Naive B cell (primary cell): ENCODE measurements at regions not wholly inside any gene's neighbourhood (a gene's known extent, or its start where the extent isn't known, plus 50 kb on each side); places are given as distances from the start of the nearest gene placed in this dataset.

Source experiments
- ATAC-seq, 2 donors: fragments of 150-1000 bp; cut with Tn5 transposase; 2 replicates each; pipeline ENCODE4 v1.10.0; 2021; ENCODE audit warnings: low read depth in 2 of 2, mild to moderate bottlenecking in 2 of 2, moderate library complexity in 2 of 2
- DNase-seq: peaks from one replicate; pipeline ENCODE4 v3.0.0; 2022
- H3K27ac Mint-ChIP-seq, 6 donors: one replicate each; pipeline ENCODE4 v1.8.0; 2020 to 2022; ENCODE audit warnings: mild to moderate bottlenecking in 6 of 6, mixed read lengths in 6 of 6, moderate library complexity in 5 of 6, inconsistent platforms in 2 of 6
- H3K27me3 Mint-ChIP-seq, 3 donors: one replicate each; pipeline ENCODE4 v1.8.0; 2021 to 2022; ENCODE audit warnings: mixed read lengths in 3 of 3, mild to moderate bottlenecking in 1 of 3
- H3K36me3 Mint-ChIP-seq, 2 donors: one replicate each; pipeline ENCODE4 v1.8.0; 2020 to 2022; ENCODE audit warnings: mixed read lengths in 2 of 2, inconsistent platforms in 1 of 2, mild to moderate bottlenecking in 1 of 2
- H3K4me1 Mint-ChIP-seq, 3 donors: one replicate each; pipeline ENCODE4 v1.8.0; 2020 to 2022; ENCODE audit warnings: mixed read lengths in 3 of 3, inconsistent platforms in 1 of 3, mild to moderate bottlenecking in 1 of 3, moderate library complexity in 1 of 3
- H3K4me3 Mint-ChIP-seq, 8 donors: one replicate each; pipeline ENCODE4 v1.8.0; 2020 to 2022; ENCODE audit warnings: mild to moderate bottlenecking in 8 of 8, mixed read lengths in 8 of 8, moderate library complexity in 8 of 8, inconsistent platforms in 2 of 8
- H3K9me3 Mint-ChIP-seq, 7 donors: one replicate each; pipeline ENCODE4 v1.8.0; 2020 to 2022; ENCODE audit warnings: mixed read lengths in 7 of 7, mild to moderate bottlenecking in 5 of 7, inconsistent platforms in 2 of 7, moderate library complexity in 1 of 7

DNA sequence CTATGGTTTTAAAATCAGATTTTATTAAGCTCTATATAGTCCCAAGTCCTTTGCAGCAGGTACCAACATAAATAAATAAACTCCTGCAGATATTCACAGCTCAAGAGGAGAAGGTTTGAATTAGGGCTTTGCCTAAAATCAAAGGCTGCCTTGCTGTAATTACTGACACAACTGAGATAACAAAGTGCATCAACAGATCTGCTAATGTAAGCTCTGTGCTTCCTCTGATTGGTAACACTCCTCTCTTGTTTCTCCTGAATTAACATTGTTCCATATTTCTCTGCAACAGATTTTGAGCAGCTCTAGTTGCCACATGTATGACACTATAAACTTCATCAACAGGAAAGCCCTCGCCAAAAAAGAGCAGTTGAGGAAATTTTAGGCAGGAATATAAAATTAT lies 193.6 kb downstream of the SLC39A8 start:
- no peak overlapping the region for H3K4me3 Mint-ChIP-seq
- H3K27me3 Mint-ChIP-seq: no peaks in the 10 kb centered on the region
- ATAC-seq: no peak

DNA sequence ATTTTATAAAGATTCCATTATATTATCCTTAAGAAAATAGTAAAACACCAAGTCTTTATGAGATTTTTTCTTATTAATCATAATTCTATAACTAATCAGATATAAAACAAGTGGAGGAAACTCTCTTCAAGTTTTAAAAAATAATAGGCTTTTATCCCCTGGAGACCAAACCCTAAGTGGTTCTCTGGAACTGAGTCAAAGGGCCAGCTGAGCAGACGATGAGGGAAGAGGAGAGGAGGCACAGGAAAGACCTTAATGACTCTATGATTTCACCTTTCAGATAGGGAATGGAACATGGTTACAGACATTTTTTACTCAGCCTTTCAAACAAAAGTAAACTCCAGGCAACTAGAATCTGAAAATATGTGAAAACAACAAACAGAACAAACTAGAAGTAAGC lies 201.8 kb downstream of the SLC39A8 start:
- DNase-seq (no peak), ATAC-seq (no peak)
- H3K27me3 Mint-ChIP-seq: no peaks in the 10 kb centered on the region
- no peaks in the 10 kb centered on the region for H3K36me3 Mint-ChIP-seq
- no peaks in the 10 kb centered on the region for H3K4me1 Mint-ChIP-seq
- no peak overlapping the region for H3K27ac Mint-ChIP-seq
- H3K9me3 Mint-ChIP-seq: peaks cover 0 to 4% (median 0%) of the 10 kb centered on the region in 7 donors
- no peak overlapping the region for H3K4me3 Mint-ChIP-seq

More for the DNA sequence above, 193.6 kb downstream of the SLC39A8 start:
- no peaks in the 10 kb centered on the region for H3K9me3 Mint-ChIP-seq
- no peaks in the 10 kb centered on the region for H3K36me3 Mint-ChIP-seq
- H3K27ac Mint-ChIP-seq: no peak overlapping the region
- DNase-seq: no peak
- no peaks in the 10 kb centered on the region for H3K4me1 Mint-ChIP-seq

DNA sequence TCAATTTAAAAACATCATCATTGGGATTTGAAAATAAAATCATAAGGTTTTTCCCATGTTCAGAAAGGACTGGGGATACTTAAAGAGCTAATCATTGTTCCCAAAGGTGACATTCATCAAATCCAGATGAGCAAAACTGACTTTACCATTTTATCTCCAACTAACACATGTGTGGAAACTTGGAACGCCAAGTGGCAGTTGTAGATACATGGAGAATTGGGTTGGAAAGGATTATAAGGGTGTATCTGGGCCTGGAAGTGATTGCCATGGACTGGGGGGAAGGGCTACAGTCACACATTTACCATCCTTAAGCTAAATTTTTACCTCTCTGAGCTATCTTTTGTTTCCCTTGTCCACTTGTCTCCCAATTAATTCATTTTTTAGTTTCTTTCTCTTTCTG lies 203.4 kb downstream of the SLC39A8 start:
- DNase-seq: no peak

DNA sequence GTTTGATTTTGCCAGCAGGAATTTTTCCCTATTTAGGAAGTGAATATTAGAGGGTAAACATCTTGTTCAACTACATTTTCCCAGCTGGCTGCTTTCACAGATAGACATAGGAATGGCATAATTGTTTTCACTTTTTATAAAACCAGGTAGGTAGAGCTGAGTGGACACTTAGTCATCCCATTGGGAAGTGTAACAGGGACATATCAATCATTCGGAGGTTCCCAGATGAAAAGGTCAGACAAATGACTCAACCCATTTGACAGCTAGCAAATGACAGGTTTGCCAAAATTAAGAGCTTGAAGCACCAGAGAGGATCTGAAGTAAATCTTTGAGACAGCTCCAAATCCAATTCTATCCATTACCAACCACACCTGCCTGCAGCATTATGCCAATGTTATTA lies 205.3 kb downstream of the SLC39A8 start:
- Mint-ChIP-seq H3K36me3 (no peaks in the 10 kb centered on the region), H3K4me3 (no peak overlapping the region), H3K27me3 (no peaks in the 10 kb centered on the region), H3K27ac (no peak overlapping the region), H3K9me3 (peaks cover 0 to 4% (median 0%) of the 10 kb centered on the region in 7 donors), H3K4me1 (no peaks in the 10 kb centered on the region)
- no peak for DNase-seq
- ATAC-seq: no peak

More for the DNA sequence above, 203.4 kb downstream of the SLC39A8 start:
- Mint-ChIP-seq H3K27ac (no peak overlapping the region), H3K27me3 (no peaks in the 10 kb centered on the region), H3K36me3 (no peaks in the 10 kb centered on the region), H3K4me1 (no peaks in the 10 kb centered on the region), H3K4me3 (no peak overlapping the region), H3K9me3 (peaks cover 0 to 4% (median 0%) of the 10 kb centered on the region in 7 donors)
- ATAC-seq: no peak

DNA sequence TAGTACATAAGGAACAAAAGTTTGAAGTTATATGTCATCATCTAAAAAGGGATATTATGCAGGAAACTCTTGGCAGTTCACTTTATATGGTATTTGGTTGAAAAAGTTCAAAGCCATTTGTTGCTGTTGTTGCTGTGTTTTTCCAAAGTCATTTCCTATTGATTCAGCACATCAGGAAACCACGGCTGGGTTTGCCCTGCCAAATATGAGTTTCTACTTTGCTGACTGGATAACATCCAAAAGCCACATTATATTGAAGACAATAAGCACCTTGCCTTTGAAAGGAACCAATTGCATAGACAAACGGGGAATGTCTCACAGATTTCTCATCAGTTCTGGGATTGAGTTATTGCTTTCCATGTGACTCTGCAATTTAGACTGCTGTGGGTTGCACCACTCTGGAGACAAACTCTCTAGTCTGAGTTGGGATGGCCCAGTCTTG lies 206.1 kb downstream of the SLC39A8 start:
- DNase-seq: no peak
- Mint-ChIP-seq H3K36me3 (no peaks in the 10 kb centered on the region), H3K4me3 (no peak overlapping the region), H3K27me3 (no peaks in the 10 kb centered on the region), H3K4me1 (no peaks in the 10 kb centered on the region), H3K27ac (no peak overlapping the region), H3K9me3 (peaks cover 0 to 4% (median 0%) of the 10 kb centered on the region in 7 donors)
- ATAC-seq: no peak

DNA sequence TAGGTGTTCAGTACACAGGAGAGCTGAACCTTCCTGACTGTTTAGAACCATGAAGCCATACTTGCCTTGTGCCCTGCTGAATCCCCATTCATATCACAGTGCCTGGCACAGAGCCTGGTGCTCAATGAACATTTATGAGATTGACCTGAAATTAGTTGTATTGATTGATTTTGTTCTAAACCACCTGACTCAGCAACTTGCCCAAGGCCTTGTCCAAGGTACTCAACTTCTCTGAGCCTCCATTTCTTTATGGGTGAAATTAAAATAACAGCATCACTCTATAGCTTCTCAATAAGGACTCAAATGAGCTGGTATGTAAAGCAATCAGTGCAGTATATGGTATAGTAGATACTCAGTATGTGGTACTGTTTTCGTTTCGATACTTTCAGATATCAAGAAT lies 208.1 kb downstream of the SLC39A8 start:
- ATAC-seq: no peak
- no peaks in the 10 kb centered on the region for H3K9me3 Mint-ChIP-seq
- H3K36me3 Mint-ChIP-seq: no peaks in the 10 kb centered on the region
- no peak overlapping the region for H3K4me3 Mint-ChIP-seq
- H3K4me1 Mint-ChIP-seq: no peaks in the 10 kb centered on the region
- DNase-seq: no peak
- H3K27me3 Mint-ChIP-seq: no peaks in the 10 kb centered on the region
- H3K27ac Mint-ChIP-seq: no peak overlapping the region

DNA sequence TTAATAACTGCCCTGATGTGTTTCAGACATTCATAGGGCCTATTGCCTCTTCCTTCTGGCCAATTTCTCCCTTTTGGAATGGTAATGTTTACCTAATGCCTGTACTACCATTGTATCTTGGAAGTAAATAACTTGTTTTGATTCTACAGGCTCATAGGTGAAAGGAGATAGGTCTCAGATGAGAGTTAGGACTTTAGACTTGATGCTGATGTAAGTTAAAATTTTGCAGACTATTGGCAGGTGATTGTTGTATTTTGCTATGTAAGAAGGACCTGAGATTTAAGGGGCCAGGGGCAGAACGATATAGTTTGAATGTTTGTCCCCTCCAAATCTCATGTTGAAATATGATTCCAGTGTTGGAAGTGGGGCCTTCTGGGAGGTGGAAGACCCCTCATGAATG lies 215.5 kb downstream of the SLC39A8 start:
- DNase-seq (no peak), ATAC-seq (no peak)
- Mint-ChIP-seq H3K4me1 (no peaks in the 10 kb centered on the region), H3K4me3 (no peak overlapping the region), H3K27ac (no peak overlapping the region), H3K36me3 (peaks cover 6 to 14% of the 10 kb centered on the region in 2 donors), H3K27me3 (peaks cover 0 to 12% (median under 1%) of the 10 kb centered on the region in 3 donors), H3K9me3 (peaks cover 0 to 18% (median 14%) of the 10 kb centered on the region in 7 donors)
